ENCODE measurements at regions not wholly inside any gene's neighbourhood (a gene's known extent, or its start where the extent isn't known, plus 50 kb on each side); places are given as distances from the start of the nearest gene placed in this dataset.
"Not testable (repeated sequence)": the region's sequence is repeated elsewhere in the genome, so short reads cannot be mapped to it uniquely, and the experiment has no call there.

DNA sequence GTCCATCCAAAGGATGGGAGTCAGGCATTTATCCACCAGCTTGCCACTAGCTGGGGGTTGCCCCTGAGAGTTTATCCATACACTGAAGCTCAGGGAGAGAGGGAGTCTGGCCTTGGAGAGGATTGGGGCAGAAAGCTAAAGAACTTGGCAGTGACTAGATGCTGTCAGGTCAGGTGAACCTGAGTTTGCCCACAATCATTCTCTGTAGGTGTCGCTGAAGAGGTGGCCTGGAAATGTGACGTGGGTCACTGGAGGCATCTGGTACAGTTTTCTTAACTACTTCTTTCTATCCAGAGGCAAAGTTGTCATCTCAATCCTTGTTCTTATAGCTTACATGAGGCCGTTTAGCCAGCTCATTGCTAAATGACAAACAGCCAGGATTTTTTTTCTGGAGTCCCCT lies 298.0 kb upstream of the CTNNB1 start:
- Histone ChIP-seq H3K4me1 (no peaks in the 10 kb centered on the region), H3K27ac (no peak overlapping the region), H3K27me3 (no peaks in the 10 kb centered on the region), H3K36me3 (no peaks in the 10 kb centered on the region), H3K4me3 (no peak overlapping the region), H3K9me3 (no peaks in the 10 kb centered on the region)
- no peak for DNase-seq (ENCODE audit: low spot score)
- TF ChIP-seq CTCF (IDR thresholded peaks at IDR 0.05): no peak

DNA sequence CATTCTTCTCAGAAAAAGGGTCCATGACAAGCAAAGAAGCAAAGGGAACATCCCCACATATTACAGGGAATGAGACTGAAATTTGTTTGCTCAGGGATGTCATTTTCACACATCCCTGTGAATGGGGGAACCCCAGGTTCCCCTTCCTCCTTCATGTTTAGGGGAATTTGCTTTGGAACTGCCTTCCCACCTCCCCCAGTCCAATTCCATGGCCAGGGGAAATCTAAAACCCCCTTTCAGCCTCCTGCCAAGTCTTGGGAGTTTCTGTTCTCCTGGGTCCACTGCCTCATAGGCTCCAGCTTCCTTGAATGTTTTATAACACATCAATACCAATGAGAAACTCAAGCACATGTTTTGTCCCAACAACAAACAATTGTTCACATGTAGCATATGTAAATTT lies 297.5 kb upstream of the CTNNB1 start:
- DNase-seq (ENCODE audit: low spot score): no peak
- no peak for TF ChIP-seq CTCF (IDR thresholded peaks at IDR 0.05)
- H3K27me3 ChIP-seq: no peaks in the 10 kb centered on the region
- no peak overlapping the region for H3K27ac ChIP-seq
- H3K36me3 ChIP-seq: no peaks in the 10 kb centered on the region
- H3K4me3 ChIP-seq: no peak overlapping the region
- H3K9me3 ChIP-seq: no peaks in the 10 kb centered on the region
- no peaks in the 10 kb centered on the region for H3K4me1 ChIP-seq

DNA sequence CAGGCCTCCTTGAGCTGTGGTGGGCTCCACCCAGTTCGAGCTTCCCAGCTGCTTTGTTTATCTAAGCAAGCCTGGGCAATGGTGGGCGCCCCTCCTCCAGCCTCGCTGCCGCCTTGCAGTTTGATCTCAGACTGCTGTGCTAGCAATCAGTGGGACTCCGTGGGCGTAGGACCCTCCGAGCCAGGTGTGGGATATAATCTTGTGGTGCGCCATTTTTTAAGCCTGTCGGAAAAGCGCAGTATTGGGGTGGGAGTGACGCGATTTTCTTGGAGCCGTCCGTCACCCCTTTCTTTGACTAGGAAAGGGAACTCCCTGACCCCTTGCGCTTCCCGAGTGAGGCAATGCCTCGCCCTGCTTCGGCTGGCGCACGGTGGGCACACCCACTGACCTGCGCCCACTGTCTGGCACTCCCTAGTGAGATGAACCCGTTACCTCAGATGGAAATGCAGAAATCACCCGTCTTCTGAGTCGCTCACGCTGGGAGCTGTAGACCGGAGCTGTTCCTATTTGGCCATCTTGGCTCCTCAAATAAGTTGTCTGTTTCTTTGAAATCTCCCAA lies 291.3 kb upstream of the CTNNB1 start:
- H3K36me3 ChIP-seq; H3K4me3 ChIP-seq; H3K9me3 ChIP-seq; H3K27me3 ChIP-seq; DNase-seq (ENCODE audit: low spot score); H3K27ac ChIP-seq; H3K4me1 ChIP-seq: not testable (repeated sequence)

GRCh38 chr3:40908612-40909011 lies 290.7 kb upstream of the CTNNB1 start:
- Histone ChIP-seq H3K27me3 (no peaks in the 10 kb centered on the region), H3K27ac (no peak overlapping the region), H3K4me1 (no peaks in the 10 kb centered on the region), H3K36me3 (no peaks in the 10 kb centered on the region), H3K9me3 (no peaks in the 10 kb centered on the region), H3K4me3 (no peak overlapping the region)
- TF ChIP-seq CTCF (IDR thresholded peaks at IDR 0.05): no peak
- no peak for DNase-seq (ENCODE audit: low spot score)

- H3K4me1 ChIP-seq: no peaks in the 10 kb centered on the region
- DNase-seq (ENCODE audit: low spot score): no peak
- TF ChIP-seq CTCF (IDR thresholded peaks at IDR 0.05): no peak
- H3K27ac ChIP-seq: no peak overlapping the region
- H3K36me3 ChIP-seq: no peaks in the 10 kb centered on the region
- H3K9me3 ChIP-seq: no peaks in the 10 kb centered on the region
- H3K4me3 ChIP-seq: no peak overlapping the region
- H3K27me3 ChIP-seq: no peaks in the 10 kb centered on the region
These were observed 288.0 kb upstream of the CTNNB1 start for GRCh38 chr3:40911264-40911663.

- no peak for TF ChIP-seq CTCF (IDR thresholded peaks at IDR 0.05)
- Histone ChIP-seq H3K9me3 (no peaks in the 10 kb centered on the region), H3K27ac (no peak overlapping the region), H3K4me1 (no peaks in the 10 kb centered on the region), H3K4me3 (no peak overlapping the region), H3K27me3 (no peaks in the 10 kb centered on the region), H3K36me3 (no peaks in the 10 kb centered on the region)
- DNase-seq (ENCODE audit: low spot score): no peak
These were observed 287.4 kb upstream of the CTNNB1 start for GRCh38 chr3:40911928-40912327.

Data from right atrium auricular region (tissue), 2 donors.